GM10266 (cell line): ENCODE measurements at regions not wholly inside any gene's neighbourhood (a gene's known extent, or its start where the extent isn't known, plus 50 kb on each side); places are given as distances from the start of the nearest gene placed in this dataset.
"Not testable (repeated sequence)": the region's sequence is repeated elsewhere in the genome, so short reads cannot be mapped to it uniquely, and the experiment has no call there.

Experiments used
- DNase-seq: peaks from one replicate; pipeline ENCODE4 v3.0.0; 2012; ENCODE audit errors: extremely low spot score

DNA sequence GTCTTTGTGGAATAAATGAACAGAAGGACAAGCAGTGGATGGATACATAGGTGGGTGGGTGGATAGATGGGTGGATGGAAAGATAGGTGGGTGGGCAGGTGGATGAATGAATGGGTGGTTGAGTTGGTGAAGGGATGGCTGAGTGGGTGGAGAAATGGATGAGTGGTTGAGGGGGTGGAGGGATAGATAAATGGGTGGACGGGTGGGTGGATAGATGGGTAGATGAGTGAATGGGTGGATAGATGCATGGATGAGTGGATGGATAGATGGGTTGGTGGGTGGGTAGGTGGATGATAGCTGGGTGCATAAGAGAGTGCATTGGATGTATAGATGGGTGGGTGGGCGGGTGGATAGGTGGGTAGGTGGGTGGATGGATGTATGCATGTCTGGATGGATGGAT is 63.5 kb downstream of the UNC93B1 start:
- DNase-seq = not testable (repeated sequence)

DNA sequence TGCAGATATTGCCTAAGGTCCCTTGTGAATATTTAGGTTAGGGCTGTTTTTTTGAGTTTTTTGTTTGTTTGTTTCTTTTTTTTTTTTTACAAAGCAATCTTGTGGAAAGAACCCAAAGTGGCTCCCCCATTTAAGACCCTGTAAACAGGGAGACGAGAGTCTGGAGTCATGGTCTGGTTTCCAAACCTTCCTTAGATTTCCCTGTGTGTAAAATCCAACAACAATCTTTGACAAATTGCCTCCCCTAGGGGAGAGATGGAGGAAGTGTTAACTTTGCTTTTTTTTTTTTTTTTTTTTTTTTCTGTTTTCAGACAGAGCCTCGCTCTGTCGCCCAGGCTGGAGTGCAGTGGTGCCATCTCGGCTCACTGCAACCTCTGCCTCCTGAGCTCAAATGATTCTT is 64.9 kb downstream of the UNC93B1 start:
- not testable (repeated sequence) for DNase-seq

DNA sequence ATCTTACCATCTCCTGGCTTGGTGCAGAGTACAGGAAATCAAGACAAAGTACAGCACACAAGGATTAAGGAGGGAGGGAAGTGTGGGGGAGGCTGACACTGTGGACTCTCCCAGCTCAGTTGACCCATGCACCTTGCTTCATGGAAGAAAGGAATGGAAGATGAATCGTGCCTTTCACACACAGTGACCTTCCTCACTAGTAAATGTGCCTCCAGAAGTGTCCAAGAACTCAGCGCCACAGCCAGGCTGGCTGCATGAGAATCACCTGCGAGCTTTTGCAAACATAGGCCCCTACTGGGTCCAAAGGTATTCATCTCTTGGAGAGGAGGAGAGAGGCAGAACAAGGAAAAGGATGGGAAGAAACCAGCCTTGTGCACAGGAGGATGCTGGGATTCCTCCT is 65.5 kb downstream of the UNC93B1 start:
- not testable (repeated sequence) for DNase-seq

DNA sequence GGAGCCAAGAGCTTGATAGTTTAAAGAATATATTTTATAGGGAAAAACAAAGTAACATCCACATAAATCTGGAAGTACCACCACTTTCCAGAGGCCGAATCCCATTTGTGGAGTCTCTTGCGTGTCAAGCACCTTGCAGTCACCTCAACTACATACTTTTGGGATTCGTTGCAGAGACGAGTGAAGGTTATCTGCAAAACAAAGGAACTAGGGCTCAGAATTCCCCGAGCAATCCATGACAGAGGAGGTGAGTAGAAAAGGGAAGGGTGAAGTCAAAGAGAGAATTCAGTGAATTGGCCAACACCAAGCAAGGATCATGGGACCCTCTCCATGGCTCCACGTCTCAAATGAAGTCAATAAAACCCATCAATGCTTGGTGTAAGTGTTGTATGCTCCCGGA is 80.3 kb downstream of the UNC93B1 start:
- not testable (repeated sequence) for DNase-seq

DNA sequence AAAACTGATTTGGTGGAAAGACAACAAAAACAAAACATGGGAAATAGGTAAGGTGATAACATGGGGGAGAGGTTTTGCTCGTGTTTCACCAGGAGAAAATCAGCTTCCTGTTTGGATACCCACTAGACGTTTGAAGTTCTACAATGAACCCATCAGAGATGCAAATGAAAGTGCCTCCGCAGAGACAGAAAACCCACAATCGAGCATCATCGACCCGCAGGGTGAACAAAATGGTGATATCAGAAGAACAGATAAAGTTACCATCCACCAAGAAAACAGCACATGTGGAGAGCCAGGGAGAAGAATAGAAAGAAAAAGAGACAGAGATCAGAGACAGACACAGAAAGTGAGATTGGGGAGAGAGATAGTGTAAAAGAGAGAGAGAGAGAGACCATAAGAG is 83.4 kb downstream of the UNC93B1 start:
- not testable (repeated sequence) for DNase-seq

DNA sequence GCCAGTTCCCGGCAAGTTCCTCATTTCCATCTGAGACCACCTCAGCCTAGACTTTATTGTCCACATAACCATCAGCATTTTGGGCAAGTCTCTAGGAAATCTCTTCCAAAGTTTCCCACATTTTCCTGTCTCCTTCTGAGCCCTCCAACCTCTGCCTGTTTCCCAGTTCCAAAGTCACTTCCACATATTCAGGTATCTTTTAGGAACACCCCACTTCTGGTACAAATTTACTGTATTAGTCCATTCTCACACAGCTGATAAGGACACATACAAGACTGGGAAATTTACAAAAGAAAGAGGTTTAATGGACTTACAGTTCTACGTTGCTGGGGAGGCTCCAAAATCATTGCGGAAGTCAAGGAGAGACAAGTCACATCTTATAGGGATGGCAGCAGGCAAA is 91.7 kb downstream of the UNC93B1 start:
- DNase-seq = not testable (repeated sequence)

DNA sequence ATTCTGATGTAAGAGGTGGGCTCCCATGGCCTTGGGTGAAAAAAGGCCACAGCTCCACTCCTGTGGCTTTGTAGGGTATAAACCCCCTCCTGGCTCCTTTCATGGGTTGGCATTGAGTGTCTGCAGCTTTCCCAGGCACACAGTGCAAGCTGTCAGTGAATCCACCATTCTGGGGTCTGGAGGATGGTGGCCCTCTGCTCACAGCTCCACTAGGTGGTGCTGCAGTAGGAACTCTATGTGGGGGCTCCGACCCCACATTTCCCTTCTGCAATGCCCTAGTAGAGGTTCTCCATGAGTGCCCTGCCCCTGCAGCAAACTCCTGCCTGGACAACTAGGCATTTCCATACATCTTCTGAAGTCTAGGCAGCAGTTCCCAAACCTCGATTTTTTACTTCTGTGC is 92.7 kb downstream of the UNC93B1 start:
- not testable (repeated sequence) for DNase-seq

DNA sequence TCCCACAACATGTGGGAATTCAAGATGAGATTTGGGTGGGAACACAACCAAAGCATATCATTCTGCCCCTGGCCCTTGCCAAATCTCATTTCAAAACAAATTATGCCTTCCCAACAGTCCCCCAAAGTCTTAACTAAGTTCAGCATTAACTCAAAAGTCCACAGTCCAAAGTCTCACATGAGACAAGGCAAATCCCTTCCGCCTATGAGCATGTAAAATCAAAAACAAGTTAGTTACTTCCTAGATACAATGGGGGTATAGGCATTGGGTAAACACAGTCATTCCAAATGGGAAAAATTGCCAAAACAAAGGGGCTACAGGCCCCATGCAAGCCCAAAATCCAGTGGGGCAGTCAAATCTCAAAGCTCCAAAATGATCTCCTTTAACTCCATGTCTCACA is 93.1 kb downstream of the UNC93B1 start:
- DNase-seq = not testable (repeated sequence)

DNA sequence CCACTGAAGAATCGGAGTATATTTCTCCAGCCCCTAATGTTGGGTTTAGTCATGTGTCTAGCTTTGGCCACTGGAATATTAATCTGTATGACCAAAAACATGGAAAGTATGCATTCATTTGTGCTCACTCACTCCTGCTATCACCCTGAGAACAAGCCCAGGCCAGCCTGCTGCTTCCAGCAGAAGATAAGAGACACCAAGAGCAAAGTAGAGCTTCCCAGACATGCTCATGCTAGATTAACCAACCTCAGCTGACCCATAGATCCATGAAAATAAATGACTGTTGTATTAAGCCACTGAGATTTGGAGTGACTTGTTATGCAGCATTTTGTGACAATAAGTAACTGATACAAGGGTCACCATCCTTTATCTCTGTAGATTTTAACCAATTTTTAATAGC is 96.9 kb downstream of the UNC93B1 start:
- not testable (repeated sequence) for DNase-seq

DNA sequence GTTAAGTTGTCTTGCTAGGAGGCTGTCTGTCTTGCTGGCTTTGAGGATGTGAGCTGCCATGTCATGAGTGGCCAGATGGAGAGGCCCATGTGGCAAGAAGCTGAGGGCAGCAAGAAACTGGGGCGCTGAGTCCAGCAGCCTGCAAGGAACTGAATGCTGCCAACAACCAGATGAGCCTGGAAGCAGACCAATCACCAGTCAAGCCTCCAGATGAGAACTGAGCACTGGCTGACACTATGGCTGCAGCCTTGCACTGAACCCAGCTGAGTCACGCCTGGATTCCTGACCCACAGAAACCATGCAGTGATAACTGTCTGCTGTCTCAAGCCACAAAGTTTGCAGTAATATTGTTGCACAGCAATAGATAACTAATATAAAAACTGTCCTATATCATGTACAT is 104.4 kb downstream of the UNC93B1 start:
- DNase-seq = not testable (repeated sequence)

DNA sequence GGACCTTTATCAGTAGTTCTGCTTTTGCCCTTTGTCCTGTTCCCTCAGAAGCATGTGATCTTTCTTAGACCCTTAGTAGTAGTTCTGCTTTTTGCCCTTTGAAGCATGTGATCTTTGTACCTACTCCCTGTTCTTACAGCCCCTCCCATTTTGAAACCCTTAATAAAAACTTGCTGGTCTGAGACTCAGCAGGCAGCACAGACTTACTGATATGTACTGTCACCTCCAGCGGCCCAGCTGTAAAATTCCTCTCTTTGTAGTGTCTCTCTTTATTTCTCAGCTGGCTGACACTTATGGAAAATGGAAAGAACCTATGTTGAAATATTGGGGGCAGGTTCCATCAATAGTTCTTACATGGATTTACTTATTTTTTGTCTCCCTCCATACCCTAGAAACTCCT is 110.4 kb downstream of the UNC93B1 start:
- not testable (repeated sequence) for DNase-seq

DNA sequence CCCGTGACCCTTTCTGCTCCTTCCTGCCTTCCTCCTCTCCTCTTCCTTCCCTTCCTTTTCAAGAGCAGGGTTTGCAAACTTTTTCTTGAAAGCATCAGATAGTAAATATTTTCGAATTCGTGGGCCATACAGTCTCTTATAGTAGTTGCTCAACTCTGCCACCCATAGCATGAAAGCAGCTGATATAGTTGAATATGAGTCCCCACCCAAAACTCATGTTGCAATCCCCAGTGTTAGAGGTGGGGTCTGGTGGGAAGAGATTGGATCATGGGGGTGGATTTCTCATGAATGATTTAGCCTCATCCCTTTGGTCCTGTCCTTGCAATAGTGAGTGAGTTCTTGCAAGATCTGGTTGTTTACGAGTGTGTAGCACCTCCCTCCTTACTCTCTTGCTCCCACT is 114.3 kb downstream of the UNC93B1 start:
- not testable (repeated sequence) for DNase-seq

DNA sequence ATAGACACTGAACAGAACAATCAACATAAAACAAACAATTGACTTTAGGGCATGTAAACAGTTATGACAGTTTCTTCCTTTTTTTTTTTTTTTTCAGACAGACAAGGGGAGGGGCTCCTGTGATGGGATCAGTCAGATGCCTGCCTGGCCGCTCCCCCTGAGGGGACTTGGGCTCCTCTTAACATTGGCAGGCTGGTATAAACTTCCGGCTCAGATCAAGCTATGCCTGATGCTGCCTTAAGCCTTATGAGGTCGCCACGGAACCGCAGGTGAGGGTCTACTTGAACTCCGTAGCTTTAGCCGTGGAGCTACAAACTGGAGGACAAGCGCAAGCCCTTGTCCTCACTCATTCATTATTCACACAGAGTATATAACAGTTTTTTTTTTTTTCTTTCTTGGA is 115.8 kb downstream of the UNC93B1 start:
- not testable (repeated sequence) for DNase-seq

DNA sequence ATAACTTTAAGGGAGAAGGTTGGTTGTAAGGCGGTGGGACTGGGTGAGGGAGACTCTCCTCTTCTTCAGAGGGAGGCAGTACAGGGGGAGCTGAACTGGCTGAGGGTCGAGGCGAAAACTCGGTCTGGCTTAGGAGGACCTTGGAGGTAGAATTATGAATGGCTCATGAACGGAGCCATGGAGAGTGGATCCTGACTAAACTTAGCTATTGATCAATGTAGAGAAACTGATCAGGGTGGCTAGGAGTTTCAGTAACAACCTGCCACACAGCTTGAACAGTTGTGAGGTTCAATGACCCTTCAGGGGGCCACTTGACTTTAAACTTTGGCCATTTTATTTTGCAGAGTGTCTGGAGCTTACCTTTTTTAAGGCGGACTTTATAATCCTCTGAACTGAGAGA is 117.2 kb downstream of the UNC93B1 start:
- not testable (repeated sequence) for DNase-seq

DNA sequence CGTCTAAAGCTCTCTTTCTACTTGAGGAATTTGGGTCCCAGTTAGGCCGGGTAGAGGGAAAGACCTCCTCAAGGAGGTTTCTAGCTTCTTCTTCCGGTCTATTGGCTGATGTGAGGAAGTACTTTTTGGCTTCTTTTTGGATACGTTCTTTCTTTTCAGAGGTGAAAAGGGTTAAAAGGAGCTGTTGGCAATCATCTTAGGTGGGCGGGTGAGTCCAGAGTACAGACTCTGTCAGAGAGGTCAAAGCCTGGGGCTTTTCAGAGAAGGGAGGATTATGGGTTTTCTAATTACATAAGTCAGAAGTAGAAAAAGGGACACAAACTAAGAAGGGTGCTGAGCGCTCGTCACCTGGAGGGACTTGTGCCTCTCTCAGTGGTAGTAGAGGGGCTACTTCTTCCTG is 117.7 kb downstream of the UNC93B1 start:
- not testable (repeated sequence) for DNase-seq

DNA sequence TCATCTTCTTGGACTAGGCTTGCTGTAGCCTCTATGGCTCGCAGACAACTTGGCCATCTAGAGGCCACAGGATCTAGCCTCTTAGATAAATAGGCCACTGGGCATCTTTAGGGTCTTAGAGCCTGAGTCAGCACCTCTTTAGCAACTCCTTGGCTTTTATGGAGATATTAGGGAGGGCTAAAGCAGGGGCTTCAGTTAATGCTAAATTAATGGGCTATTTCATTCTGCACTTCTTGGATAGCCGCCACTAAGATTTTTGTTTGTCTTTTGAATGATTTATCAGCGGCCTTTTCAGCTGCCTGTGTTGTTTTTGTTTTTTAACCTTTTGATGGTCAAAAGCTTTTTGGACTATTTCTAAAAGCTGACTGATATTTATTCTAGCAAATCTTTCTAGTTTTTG is 118.3 kb downstream of the UNC93B1 start:
- not testable (repeated sequence) for DNase-seq

DNA sequence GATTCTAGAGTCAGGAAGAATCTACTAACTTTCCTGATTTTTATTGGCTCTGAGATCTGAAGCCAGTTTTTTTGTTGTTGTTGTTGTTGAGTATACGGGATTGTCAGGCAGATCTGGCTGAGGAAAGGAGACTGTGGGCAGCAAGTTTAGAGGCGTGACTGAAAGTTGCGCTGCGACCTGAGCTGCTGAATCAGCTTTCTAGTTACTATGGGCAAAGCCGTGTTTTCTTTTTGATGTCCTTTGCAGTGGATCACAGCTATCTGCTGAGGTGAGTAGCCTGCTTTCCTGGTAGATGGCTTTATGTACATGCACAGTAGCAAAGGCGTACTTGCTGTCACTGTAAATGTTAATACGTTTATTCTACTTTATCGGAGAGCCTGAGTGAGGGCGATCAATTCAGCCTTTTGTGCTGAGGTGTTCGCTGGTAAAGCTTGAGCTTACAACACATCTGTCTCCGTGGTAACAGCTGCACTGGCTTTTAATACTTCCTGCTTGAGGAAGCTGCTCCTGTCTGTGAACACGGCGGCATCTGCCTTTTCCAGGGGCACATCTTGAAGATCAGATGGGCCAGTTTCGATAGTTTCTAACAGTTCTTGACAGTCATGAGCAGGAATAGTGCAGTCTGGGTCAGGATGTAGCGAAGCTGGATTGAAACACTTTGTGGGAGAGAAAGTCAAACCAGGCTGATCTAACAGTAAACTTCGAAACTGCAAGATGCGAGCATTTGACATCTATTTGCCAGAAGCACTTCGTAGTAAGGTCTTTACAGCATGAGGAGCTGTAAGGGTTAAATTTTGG is 118.9 kb downstream of the UNC93B1 start:
- DNase-seq = not testable (repeated sequence)

DNA sequence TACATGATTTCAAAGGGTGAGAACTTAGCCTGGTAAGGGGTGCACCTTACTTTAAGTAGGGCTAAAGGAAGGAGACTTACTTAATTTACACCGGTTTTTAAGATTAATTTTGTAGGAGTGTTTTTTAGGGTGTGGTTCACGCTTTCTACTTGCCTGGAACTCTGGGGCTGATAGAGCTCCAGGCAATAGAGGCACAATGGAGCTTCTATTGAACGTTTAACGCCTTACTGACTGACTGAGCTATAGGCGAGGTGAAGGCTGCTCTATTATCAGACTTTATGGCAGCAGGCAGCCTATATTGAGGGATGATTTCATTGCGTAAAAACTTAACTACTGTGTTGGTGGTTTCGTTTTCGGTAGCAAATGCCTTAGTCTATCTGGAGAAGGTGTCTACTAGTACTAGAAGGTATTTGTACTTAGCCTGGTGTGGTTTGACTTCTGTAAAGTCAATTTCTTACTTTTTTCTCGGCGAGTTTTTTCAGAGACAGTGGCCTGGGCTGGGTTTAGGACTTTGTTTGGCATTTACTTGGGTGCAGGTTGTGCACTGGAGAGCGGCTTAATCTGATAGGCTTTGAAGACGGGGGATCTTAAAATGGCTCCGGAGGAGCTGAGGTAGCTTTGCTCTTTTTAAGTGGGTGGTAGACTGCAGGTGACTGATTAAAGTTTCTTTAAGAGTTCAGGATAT is 119.7 kb downstream of the UNC93B1 start:
- not testable (repeated sequence) for DNase-seq

DNA sequence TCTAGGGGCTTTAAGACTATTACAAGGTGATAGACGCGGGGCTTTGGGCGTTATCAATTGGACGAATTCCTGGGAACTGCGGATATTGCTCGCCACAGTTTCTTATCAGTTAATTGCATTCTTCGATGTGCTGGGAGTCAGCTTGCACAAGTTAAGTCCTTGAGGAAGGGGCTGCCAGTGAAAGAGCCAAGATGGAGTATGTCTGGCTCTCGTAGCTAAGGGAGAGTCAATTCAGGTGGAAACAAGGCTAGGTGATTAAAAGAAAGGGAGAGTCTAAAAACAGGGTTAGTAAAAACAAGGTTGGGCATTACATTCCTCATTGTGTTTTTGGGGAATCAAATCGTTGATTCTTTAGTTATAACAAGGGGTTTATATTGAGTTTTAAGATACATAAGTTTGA is 121.6 kb downstream of the UNC93B1 start:
- DNase-seq = not testable (repeated sequence)

DNA sequence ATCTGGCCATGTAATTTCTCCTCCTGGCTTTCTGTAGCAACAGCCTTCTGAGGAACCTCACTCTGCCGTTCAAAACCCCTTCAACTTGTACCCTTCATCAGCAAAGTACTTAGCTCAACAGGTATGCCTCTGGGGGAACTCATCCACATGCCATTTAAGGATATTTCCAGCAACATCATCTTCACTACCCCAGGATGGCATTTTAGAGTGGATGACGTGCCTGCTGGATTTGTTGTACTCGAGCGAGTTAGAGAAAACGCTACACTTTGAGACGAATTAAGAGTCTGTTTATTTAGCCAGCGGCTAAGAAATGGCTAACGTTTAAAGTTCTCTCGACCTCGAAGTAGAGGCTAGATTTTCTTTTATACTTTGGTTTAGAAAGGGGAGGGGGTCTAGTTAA is 122.1 kb downstream of the UNC93B1 start:
- not testable (repeated sequence) for DNase-seq

DNA sequence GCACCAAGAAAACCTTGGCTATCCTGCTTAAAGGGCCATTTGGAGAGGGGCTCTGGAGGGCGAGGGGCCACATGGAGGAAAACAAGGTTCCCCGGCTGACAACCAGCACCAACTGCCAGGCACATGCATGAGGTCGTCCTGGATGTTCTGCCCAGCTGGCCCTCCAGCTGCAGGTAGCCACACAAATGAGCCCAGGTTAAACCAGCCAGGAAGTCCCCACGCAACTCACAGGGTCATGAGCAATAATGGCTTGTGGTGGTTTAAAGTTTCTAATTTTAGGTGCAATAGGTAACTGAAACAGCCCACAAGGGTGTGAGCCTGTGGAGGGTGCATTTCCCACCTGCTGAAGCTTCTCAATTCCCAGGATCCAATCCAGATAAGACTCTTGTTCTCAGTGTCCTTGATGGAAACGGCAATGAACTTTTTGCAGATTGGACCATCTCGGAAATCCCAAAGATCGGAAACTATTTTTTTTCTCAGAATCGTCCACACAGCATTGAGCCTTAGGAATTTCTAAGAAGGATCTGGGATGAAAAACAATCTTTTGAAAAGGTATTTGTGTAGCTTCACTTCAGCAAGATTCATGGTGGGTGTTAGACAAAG is 123.2 kb downstream of the UNC93B1 start:
- DNase-seq = not testable (repeated sequence)

DNA sequence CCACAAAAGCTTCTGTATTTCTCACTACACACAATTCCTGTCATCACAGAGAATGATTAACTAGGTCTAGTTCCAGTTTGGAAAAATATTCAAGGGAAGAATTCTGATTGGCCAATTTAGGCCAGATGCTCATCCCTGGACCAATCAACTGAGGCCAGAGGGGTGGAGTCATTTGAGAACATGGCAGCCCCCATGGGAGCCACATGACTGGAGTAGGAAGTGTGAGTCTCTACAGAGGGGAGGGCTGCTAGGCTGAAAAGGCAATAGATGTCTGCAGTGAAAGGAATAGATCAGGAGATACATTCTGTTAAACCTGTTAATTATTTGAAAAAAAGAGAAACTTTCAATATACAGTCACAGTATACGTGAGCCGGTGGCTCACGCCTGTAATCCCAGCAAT is 125.2 kb downstream of the UNC93B1 start:
- not testable (repeated sequence) for DNase-seq
